NCI-H1694 (cell line): ENCODE measurements at regions not wholly inside any gene's neighbourhood (a gene's known extent, or its start where the extent isn't known, plus 50 kb on each side); places are given as distances from the start of the nearest gene placed in this dataset.
A peak's percentile ranks its signal among the peaks of the same experiment; 100 is the strongest.
"Not testable (repeated sequence)": the region's sequence is repeated elsewhere in the genome, so short reads cannot be mapped to it uniquely, and the experiment has no call there.

ENCODE experiments used
- DNase-seq: peaks from one replicate; lab custom pipeline; 2025; lab: John Stamatoyannopoulos, UW

DNA sequence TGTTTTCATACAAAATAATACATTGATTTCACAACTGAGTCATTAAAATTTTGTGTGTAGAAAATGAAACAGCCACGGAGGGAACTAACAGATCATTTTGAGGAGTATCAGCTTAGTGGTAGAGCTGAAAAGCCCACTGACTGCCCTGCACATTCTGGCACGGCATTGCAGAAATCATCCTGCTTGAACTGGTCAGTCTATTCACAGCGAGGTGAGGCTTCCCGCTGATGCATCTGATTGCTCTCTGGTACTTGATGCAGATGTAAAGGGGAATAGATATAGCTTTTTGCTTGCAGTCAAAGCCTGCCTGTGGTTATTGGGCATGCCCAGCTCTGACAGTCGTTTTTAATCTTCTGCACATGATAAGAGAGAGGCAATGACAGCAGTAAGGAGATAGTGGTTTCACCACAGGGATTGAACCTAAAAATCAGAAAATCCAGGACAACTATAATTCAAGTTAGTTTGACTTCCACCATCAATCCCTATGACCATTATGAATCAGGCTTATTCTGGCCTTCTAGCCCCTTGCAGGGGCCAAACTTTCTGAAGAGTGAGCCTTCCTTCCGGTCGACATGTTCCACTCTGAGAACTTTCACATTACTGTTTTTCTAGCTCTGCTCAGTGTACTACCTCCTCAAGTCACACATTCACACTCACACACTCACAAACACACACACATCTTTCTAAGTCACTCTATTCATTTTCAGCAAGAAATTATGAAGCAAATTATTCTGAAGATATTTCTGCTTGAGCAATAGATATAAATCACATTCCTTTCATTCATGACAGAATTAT, 782.8 kb upstream of the NUDT12 start:
- DNase-seq = no peak

DNA sequence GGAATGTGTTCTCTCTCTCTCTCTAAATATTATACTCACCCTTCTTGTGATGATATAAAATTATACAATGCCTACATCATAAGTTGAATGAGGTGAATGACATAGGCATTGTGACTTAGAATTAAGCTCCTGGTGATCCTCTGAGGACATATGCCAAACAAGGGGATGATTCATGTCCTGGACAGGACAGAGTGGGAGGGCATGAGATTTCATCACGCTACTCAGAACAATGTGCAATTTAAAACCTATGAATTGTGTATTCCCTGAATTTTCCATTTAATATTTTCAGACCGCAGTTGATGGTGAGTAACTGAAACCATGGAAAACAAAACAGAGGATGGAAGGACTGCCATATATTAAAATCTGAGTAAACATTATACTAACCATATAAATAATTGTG, 782.2 kb upstream of the NUDT12 start:
- DNase-seq = no peak

DNA sequence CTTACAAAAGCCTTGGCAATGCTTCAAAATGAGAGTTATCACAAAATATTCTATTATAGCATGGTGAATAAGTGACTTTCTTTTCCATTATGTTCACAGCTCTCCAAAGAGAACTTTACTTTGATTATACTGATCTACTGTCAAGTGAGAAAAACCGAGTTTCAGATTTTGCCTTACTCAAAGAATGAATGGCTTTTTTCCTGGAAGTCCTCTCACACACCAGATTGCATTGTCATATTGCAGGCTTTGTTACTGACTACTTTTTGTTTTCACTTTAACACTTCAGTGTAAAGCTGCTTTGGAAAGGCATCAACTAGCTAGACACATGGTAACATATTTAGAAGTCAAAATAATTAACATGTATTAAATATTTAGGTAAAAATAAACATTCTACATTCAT, 765.2 kb upstream of the NUDT12 start:
- DNase-seq = no peak

DNA sequence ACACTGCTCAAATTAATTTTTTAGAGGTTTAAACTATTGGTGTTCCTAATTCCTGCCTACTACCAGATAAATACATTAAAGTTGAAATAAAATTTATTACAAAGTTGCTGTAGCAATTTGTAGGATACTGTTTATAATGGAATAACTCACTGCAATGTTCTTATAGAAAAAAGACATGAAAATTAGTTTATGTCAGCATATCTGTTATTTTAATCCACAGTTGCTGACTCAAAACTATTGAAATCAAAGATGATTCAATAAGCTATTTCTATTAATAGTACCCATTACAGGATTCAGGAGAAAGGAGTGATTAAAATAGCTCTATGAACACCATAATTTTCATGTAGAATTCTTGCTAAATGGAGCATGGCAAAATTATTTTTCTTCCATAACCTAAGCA, 764.4 kb upstream of the NUDT12 start:
- no peak for DNase-seq

DNA sequence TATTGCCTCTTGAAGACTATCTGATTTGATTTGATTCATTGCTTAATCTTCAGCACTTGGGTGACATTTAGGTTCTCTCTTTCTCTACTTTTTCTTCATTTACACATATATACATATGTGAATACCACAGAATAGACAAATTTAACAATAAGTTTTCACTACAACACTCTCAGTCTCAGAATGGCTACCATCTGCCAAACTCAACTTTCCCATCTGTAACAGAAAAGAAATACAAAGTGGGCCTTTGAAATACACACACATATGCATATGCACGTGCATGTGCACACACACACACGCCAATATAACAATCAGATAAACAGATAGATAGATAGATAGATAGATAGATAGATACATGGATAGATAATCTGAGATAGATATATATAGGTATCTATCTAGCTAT, 762.8 kb upstream of the NUDT12 start:
- no peak for DNase-seq

DNA sequence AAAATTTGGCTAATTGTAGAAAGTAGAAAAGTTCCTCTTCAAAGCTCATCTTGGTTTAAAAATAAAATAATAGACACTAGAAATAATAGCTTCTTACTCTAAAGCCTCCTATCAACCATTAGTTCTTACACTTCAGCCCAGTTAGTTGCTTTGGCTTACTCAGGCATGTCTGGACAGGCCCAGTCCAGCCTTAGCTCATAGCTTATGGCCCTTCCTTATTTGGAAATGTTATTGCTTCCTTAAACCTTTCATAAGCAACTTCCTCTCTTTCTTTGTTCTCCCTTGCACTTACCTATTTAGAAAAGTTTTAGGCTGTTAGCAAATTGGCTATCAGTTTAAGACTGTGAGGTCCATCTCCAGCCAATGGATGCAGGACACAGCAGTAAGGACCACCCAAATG, 754.1 kb upstream of the NUDT12 start:
- not testable (repeated sequence) for DNase-seq

DNA sequence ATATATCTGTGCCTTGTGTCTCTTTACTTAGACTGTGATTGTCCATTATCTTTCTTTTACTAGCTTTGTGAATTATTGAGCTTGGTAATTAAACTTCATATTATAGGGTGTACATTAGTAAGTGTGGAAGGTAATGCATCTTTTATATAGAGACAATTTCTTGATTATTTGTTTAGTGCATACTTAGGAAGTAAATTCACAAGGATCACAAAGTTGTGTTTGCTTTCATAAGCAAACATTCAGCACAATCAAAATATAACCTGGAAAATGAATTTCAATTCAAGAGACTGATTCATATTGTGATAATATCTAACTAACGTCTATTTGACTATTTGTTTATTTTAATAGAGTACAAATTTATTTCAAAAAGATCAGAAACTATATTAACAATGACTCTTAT, 749.9 kb upstream of the NUDT12 start:
- DNase-seq = no peak

DNA sequence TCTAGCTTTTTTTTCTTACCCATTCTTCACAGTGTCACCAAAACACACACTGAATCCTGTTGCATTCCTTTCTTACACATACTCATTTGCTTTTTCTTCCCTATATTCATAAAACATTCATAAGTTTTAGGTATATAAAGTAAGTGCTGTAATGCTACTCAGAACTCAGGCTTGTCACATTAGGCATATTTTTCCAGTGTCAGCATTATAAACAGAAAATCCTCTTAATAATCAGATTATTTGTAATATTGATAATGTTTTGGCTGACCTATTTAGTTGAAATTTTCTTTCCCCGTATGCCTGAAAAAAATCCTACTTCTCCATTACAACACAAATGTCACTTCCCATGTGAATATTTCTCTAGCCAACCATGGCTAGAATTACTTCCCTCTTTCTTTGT, 743.0 kb upstream of the NUDT12 start:
- no peak for DNase-seq

DNA sequence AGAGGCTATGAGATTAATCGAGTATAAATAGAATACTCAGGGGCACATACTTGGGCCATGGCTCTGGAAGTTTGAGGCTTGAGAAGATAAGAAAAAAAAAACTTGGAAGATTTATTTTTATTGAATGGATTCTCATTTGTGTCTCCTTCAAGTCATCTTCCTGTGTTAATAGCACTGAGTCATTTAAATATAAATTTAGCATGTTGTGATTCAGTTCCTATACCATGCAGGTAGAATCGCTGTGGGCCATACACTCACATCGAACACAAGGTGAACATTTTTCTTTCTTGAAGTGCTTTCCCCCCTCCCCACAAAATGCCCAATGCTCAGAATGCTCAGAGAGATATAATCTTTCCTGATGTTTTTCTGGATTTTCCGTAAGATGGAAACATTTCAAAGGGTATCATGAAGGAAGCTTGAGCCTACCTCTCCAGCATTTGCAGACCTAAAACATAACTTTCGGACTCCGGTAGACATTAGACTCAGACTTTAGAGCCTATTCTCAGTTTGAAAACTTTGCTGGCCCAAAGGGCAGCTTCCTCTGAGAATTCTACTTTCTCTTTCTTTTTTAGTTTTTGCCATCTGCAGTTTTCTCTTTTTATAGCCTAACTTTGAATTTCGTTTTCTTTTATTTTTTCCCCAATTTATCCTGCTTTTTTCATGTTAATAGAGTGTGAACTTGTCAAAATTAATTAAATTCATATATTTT, 737.6 kb upstream of the NUDT12 start:
- DNase-seq = no peak

DNA sequence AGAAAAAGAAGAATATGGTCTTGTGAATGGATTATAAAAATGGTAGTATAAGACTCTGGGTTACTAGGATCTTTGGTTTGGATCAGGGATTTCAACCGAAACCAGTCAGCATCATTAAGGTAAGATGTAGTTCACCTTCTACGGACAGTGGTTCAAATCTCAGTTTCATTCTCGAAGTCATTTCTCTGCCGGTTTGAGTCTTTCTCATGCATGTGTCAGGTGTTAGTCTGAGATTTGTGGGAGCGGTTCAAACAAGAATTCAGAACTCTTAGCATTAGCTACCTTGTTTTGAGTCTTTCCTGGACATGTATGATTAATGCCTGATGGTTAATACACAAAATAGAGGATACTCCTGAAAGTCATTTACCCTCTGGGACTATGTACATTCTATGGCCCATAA, 735.9 kb upstream of the NUDT12 start:
- no peak for DNase-seq

DNA sequence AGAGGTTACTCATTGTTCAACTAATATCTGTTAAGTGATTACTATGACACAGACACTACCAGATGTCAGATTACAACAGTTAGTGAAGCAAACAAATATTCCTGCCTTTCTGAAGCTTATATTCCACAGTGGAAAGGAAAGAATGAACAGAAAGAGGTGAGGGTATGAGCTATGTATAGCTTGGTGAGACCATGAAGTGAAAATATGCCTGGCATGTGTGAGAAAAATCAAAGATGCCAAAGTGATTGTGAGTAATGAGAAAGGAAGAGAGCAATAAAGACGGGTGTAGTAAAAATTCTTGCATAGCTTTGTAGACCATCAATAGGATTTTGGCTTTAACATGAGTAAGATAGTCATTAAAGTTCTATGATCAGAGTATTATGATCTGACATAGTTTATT, 734.5 kb upstream of the NUDT12 start:
- no peak for DNase-seq

DNA sequence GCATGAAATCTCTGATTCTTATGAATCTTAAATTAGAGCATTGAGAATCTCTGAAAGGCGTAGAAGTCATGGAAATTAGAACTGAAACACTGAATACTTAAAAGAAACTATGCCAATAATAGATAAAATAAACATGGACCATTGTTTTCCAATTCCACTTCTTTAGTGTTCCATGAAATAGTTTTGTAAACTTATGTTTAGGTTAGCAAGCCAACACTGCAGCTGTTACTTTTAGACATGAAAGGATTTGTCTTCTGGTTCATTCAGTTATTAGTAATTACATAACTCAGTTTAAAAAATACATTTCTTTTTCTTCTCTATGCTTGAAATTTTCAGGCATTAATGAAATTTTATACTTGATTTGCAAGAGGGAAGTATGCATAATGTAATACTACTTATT, 733.4 kb upstream of the NUDT12 start:
- DNase-seq = no peak

DNA sequence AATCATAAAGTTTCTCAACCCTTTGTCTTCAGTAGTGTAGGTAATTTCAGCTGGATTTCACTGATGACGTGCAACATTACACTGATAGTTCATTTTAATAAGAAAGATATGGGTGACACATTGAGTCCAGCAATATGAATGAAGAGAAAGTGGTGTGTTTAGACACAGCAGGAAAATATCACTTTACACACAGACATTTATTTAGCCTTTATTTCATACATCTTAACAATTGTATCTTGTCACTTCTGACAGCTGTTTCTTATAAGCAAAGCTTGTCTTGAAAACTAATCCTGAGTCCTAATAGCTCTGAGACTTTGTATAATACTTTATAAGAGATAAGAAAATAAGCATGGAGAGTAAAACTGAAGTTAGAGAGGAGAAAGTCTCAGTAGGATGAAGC, 720.5 kb upstream of the NUDT12 start:
- DNase-seq = no peak

DNA sequence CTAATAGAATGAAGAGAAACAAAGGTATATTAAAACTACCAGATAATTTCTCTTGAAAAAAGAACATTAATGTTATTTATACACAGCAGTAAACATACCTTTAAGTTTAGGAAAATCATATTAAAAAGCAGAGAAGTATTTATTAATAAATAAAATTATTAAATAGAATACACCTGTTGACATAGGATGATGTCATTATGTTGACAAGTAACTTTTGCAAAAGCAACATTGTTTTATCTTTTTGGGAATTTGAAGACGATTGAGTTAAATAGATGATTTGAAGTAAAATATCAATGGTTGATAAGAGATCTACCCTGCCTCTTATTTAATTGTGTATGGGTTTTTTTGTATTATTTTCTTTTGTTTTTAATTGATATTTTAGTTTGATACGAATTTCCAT, 711.1 kb upstream of the NUDT12 start:
- DNase-seq = no peak

DNA sequence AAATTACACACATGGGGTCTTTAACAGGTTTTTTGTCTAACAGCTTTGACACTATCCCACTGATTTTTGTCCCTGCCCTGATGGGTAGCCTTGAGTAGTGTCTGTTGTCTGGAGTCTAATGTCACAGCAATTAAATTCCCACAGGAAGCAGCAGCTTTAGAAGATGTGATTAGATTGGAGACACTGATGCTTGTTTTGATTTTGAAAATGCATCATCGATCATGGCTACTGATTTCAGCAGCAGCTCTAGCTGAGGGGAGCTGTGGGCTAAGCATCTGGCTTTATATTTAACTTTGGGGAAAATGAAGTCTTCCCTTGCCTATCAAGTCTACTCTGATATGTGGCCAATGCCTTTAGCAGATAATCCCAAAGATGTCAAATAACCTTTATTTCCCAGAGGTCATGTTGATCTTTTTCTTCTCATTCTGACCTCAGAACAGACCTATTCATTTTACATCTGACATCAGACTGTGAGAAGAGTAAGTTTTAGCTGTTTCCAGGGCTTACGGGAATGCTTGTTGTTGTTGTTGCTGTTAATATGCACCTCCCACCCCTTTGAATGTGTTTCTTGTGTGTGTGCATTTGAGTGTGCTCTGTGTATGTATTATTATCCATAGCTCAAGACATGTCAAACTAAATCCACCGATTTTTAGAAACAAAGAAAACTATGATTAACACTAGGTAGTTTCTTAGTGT, 704.9 kb upstream of the NUDT12 start:
- DNase-seq = no peak

DNA sequence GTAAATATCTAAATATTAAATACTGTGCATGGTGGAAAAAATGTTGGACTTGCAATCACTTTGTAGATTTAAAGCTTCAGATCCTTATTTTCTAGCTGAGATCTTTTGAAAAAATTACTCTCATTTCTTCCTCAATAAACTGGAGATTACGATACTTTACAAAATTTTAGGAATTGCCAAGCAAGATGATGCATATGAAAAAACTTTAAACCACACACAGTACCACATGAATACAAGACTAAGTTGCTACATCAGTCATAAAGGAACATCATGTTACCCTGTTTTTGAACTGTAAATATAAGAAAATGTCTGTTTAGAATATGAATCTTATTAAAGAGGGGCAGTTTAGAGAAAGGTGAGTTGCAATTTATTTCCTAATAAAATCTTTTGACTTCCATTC, 703.6 kb upstream of the NUDT12 start:
- DNase-seq = no peak

DNA sequence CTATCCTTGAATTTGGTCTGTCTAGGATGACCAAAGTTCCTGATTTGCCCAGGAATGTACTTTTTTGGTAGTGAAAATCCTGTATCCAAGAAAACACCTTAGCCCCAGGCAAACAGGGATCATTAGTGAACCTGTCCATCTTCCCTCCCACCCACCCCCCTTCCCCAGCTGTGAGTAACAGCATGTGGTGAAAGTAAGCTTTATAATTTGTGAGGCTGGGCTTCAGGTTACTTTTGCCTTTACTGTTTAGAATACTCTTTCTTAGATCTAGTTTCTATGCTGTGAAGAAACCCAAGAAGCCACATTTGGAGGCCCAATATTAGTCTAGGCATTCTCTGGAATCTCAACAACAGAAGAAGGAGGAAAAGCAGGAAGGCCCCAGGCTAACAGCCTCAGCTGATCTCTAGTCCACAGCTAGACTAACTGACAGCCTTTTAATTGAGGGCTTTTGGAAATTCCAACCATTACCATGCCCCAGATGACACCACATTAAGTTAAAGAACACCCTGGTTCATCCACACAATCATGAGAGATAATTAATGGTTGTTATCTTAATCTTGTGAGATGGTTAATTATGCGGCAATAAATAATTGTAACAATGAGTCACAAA, 703.0 kb upstream of the NUDT12 start:
- no peak for DNase-seq

DNA sequence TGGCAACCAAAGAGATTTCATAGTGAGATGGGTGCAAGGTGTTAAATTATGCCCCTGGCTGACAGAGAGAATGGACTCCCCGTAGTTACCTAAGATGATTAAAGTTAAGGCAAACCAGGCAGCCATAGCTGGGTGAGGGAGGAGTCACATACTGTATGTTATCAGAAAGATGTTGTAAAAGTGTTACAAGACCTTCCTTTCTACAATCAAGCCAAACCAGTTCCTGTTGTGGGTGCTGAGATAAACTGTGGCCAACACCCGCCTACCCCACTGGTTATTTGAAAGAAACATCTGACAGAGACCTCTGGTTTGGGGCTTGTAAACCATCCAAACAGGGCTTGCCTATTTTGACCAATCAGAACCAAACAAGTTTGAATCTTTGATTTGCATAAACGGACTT, 684.7 kb upstream of the NUDT12 start:
- DNase-seq = no peak

DNA sequence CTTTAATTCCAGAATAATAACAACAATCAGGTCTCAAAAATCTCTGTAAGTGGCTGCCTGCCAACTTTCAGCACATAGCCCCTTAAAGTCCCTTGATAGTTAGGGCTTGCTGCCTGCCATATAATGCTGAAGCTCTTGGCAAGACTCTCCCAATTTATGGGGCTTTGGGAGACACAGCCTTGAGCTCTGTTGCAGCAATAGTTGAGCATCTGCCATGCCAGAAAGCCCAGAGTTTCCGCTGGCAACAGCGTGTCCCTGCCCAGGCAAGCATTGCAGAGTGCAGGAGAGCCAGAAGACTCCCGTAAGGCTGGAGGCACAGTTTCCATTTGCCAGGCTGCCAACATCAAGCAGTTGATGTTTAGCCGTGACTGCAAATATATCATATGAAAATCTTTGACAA, 678.5 kb upstream of the NUDT12 start:
- DNase-seq = peak; percentile 74

DNA sequence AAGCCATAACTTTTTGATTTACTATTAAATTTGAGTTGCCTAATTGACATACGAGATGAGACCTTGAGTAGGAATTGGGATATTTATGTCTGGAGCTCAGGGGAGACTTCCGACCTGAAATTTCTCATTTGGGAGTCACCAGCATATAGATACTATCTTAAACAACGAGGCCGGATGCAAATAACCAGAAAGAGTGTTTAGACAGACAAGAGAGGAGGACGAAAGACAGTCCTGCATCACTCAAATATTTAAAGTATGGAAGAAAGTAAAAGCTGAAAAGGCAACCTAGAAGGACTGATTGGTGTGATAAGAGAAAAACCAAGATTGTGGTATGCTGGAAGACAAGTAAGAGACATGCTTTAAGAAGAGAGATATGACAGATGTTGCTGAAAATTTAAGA, 675.0 kb upstream of the NUDT12 start:
- no peak for DNase-seq

DNA sequence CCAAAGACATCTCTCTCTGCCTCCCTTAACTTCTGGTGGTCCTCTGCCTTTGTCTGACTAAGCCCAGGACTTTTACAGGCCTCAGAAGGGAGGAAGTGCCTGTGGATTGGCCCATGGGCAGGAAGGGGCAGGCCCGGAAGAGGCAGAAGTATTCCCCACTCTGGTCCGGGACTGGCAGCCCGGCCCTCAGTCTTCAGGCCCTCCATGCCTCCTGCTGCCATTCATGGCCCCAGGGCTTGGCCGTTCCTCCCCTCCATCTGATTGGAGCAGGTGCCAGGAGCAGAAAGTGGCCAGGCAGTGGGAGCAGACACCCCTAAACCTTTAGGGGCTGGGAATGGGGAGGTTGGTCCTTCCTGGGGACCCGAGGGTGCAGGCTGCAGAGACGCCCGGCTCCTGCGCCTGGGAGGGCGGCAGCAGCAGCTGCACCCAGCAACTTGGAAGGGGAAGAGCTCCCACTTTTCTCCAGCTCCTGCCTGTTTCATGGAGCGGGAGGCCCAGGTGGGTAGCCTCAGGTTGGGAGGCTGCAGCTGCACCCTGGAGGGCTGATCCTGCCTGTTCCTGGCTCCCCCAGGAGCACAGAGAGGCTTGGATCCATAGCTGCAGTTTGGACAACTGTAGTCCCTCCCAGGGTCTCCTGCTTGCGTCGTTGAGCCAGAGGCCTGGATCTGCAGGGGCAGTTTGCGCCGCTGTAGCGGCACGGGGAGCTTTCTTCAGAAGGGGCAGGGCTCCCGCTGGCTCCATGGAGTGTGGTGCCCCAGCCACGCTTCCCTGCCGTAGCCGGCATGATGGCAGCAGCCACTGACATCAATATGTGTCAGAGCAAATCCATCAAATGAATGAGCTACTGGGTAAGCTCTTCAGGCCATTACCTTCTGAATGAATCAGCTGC, 661.5 kb upstream of the NUDT12 start:
- no peak for DNase-seq

DNA sequence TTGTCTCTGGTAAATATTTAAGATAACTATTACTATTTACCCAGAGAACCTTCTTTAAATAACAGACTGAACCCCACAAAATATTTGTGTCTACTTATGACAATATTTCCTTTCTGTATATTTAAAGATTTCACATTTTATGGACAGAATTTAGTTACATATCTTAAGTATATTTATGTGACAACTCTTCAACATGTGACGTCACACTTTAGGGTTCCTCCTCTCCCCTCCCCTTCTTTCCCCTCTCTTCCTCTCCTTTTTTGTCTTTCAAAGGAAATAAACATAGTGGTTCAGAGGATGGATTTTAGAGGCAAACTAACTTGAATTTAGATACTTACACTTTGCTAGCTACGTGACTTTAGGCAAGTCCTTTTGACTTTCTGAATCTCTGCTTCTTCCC, 655.6 kb upstream of the NUDT12 start:
- no peak for DNase-seq
